Stomach (tissue), 4 donors: ENCODE measurements at regions not wholly inside any gene's neighbourhood (a gene's known extent, or its start where the extent isn't known, plus 50 kb on each side); places are given as distances from the start of the nearest gene placed in this dataset.

Source experiments
- POLR2AphosphoS5 ChIP-seq, 3 donors: sonication (generic); formaldehyde crosslinking; IDR thresholded peaks; one replicate each; pipeline ENCODE4 v1.6.1; 2016; ENCODE audit warnings: antibody characterized with exemption in 3 of 3
- TF ChIP-seq, protein P1 (sequence below), 7 experiments: fragments of 450-650 bp in 4 of 7; fragments of 200-600 bp in 3 of 7; sonication (generic) in 3 of 7; IDR thresholded peaks; one replicate each; pipeline ENCODE4 v1.5.1; 2016 to 2019; ENCODE audit warnings: antibody characterized with exemption in 7 of 7, control low read depth in 2 of 7, mild to moderate bottlenecking in 1 of 7

DNA sequence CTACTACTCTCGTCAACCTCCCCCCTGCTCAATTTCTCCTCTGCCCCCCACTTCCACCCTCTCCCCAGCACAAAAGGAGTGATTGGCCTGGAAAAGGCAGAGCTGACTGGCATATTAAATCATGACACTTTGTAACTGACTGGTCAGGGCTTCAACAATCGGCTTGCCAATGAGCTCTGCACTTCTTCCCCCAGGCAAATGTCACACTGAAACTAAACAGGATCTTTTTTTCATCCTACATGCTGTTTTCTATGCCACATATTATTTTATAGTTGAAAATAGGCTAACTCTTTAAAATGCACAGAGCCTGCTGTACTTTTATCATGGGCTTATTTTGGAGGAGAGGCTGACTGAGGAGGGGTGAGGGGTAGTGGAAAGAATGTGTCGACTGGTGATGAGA is 295.2 kb downstream of the TCF7L2 start:
- TF ChIP-seq, protein P1, sequence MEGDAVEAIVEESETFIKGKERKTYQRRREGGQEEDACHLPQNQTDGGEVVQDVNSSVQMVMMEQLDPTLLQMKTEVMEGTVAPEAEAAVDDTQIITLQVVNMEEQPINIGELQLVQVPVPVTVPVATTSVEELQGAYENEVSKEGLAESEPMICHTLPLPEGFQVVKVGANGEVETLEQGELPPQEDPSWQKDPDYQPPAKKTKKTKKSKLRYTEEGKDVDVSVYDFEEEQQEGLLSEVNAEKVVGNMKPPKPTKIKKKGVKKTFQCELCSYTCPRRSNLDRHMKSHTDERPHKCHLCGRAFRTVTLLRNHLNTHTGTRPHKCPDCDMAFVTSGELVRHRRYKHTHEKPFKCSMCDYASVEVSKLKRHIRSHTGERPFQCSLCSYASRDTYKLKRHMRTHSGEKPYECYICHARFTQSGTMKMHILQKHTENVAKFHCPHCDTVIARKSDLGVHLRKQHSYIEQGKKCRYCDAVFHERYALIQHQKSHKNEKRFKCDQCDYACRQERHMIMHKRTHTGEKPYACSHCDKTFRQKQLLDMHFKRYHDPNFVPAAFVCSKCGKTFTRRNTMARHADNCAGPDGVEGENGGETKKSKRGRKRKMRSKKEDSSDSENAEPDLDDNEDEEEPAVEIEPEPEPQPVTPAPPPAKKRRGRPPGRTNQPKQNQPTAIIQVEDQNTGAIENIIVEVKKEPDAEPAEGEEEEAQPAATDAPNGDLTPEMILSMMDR (IDR thresholded peaks at IDR 0.05) = no peak
- TF ChIP-seq POLR2AphosphoS5 (IDR thresholded peaks at IDR 0.05) = no peak
